IMR-90 (cell line): ENCODE measurements at regions not wholly inside any gene's neighbourhood (a gene's known extent, or its start where the extent isn't known, plus 50 kb on each side); places are given as distances from the start of the nearest gene placed in this dataset.

Source experiments
- ATAC-seq: fragments of 200-7000 bp; cut with Tn5 transposase; 2 replicates; pipeline ENCODE4 v1.9.1; 2020; ENCODE audit warnings: low read depth, mild to moderate bottlenecking, moderate library complexity
- BruUV-seq: library from RNA; stranded (reverse); fragments of 400-500 nt; replicated peaks from 2 replicates; lab custom pipeline; 2021; lab: Mats Ljungman, UMichigan
- CTCF ChIA-PET: fragments of 300-600 bp; formaldehyde crosslinking; extraction: SDS; loops from one replicate; lab custom pipeline; 2021; ENCODE audit warnings: antibody characterized with exemption; lab: Yijun Ruan, JAX
- POLR2A ChIA-PET: fragments of 300-600 bp; sonication (Branson Sonifier 250); formaldehyde crosslinking; loops from one replicate; lab custom pipeline; 2022; ENCODE audit warnings: antibody characterized with exemption; ENCODE audit not compliant: unreplicated experiment; lab: Charles Lee
- DNase-seq: peaks from one replicate; pipeline ENCODE4 v3.0.0; 2013
- H2AFZ ChIP-seq: replicated peaks from 2 replicates; pipeline ENCODE3; 2013; ENCODE audit warnings: low read length, mild to moderate bottlenecking; ENCODE audit not compliant: poor library complexity
- H2AK5ac ChIP-seq: 2 replicates; pipeline ENCODE4 v1.6.1; 2013; ENCODE audit warnings: low read depth, low read length, inconsistent platforms
- H2AK9ac ChIP-seq: replicated peaks from 2 replicates; pipeline ENCODE3; 2013; ENCODE audit warnings: mild to moderate bottlenecking, low read depth, low read length, moderate library complexity; ENCODE audit not compliant: poor library complexity
- H2BK120ac ChIP-seq: 2 replicates; pipeline ENCODE4 v1.6.1; 2013; ENCODE audit warnings: low read depth, low read length, inconsistent platforms
- H2BK15ac ChIP-seq: 3 replicates; pipeline ENCODE4 v1.6.1; 2013; ENCODE audit warnings: low read depth, low read length, inconsistent platforms
- H2BK20ac ChIP-seq: 2 replicates; pipeline ENCODE4 v1.6.1; 2013; ENCODE audit warnings: low read depth, mild to moderate bottlenecking, inconsistent platforms, low read length, moderate library complexity
- H2BK5ac ChIP-seq: 2 replicates; pipeline ENCODE4 v1.6.1; 2013; ENCODE audit warnings: mild to moderate bottlenecking, low read depth, low read length, inconsistent platforms; ENCODE audit not compliant: poor library complexity, severe bottlenecking
- H3K14ac ChIP-seq: replicated peaks from 2 replicates; pipeline ENCODE4 v1.6.1; 2013; ENCODE audit warnings: low read depth, low read length, inconsistent platforms
- H3K18ac ChIP-seq: 2 replicates; pipeline ENCODE4 v1.6.1; 2013; ENCODE audit warnings: low read depth, low read length, control low read depth
- H3K23ac ChIP-seq: 2 replicates; pipeline ENCODE4 v1.6.1; 2013; ENCODE audit warnings: low read depth, low read length, inconsistent platforms
- H3K27ac ChIP-seq: 2 replicates; pipeline ENCODE4 v1.5.1; 2013; ENCODE audit warnings: mild to moderate bottlenecking, control low read depth, low read length; ENCODE audit not compliant: insufficient read depth
- H3K27me3 ChIP-seq: 2 replicates; pipeline ENCODE4 v1.6.1; 2013; ENCODE audit warnings: low read length; ENCODE audit not compliant: control insufficient read depth, insufficient read depth
- H3K36me3 ChIP-seq: 2 replicates; pipeline ENCODE4 v1.6.1; 2013; ENCODE audit warnings: low read length, mixed read lengths; ENCODE audit not compliant: control insufficient read depth, insufficient read depth
- H3K4ac ChIP-seq: 2 replicates; pipeline ENCODE4 v1.6.1; 2013; ENCODE audit warnings: low read depth, low read length, inconsistent platforms
- H3K4me1 ChIP-seq: 2 replicates; pipeline ENCODE4 v1.6.1; 2013; ENCODE audit warnings: low read length, mixed read lengths; ENCODE audit not compliant: control insufficient read depth, insufficient read depth
- H3K4me2 ChIP-seq: 2 replicates; pipeline ENCODE4 v1.6.1; 2013; ENCODE audit warnings: low read depth, mild to moderate bottlenecking, control low read depth, low read length, moderate library complexity
- H3K4me3 ChIP-seq: 2 replicates; pipeline ENCODE4 v1.5.1; 2013; ENCODE audit warnings: low read depth, mild to moderate bottlenecking, control low read depth, low read length, moderate library complexity; ENCODE audit not compliant: insufficient read depth
- H3K56ac ChIP-seq: 2 replicates; pipeline ENCODE4 v1.6.1; 2013; ENCODE audit warnings: low read length, inconsistent platforms; ENCODE audit not compliant: insufficient read depth; ENCODE audit errors: extremely low read depth
- H3K79me1 ChIP-seq, 2 experiments: 2 replicates each; pipeline ENCODE4 v1.6.1; 2013; ENCODE audit warnings: low read length in 2 of 2, inconsistent platforms in 1 of 2, low read depth in 1 of 2
- H3K9ac ChIP-seq: 2 replicates; pipeline ENCODE4 v1.6.1; 2013; ENCODE audit warnings: low read depth, low read length, control low read depth
- H3K9me1 ChIP-seq: 2 replicates; pipeline ENCODE4 v1.6.1; 2013; ENCODE audit warnings: low read length, inconsistent platforms; ENCODE audit not compliant: insufficient read depth
- H3K9me3 ChIP-seq: 2 replicates; pipeline ENCODE4 v1.6.1; 2013; ENCODE audit warnings: low read length; ENCODE audit not compliant: control insufficient read depth, insufficient read depth
- H4K20me1 ChIP-seq: 2 replicates; pipeline ENCODE4 v1.6.1; 2013; ENCODE audit warnings: low read length, inconsistent platforms; ENCODE audit not compliant: insufficient read depth
- H4K5ac ChIP-seq: 2 replicates; pipeline ENCODE4 v1.6.1; 2013; ENCODE audit warnings: mild to moderate bottlenecking, low read depth, low read length, control low read depth
- H4K8ac ChIP-seq, 2 experiments: 2 replicates each; pipeline ENCODE4 v1.6.1; 2013; ENCODE audit warnings: low read depth in 2 of 2, low read length in 2 of 2, control low read depth in 1 of 2, inconsistent platforms in 1 of 2
- H4K91ac ChIP-seq: 2 replicates; pipeline ENCODE4 v1.6.1; 2013; ENCODE audit warnings: low read depth, low read length, inconsistent platforms; ENCODE audit not compliant: insufficient read depth
- BHLHE40 ChIP-seq: fragments of 150-350 bp; IDR thresholded peaks from 2 replicates; pipeline ENCODE4 v1.6.1; 2016; ENCODE audit warnings: mild to moderate bottlenecking, low read depth, low read length
- CTCF ChIP-seq: conservative IDR thresholded peaks from 2 replicates; pipeline ENCODE4 v1.5.1; 2012; ENCODE audit warnings: mild to moderate bottlenecking, low read depth, low read length, improper control_type of control experiment
- FOS ChIP-seq: fragments of 150-350 bp; IDR thresholded peaks from 2 replicates; pipeline ENCODE4 v1.6.1; 2016; ENCODE audit warnings: low read depth, low read length
- MAFK ChIP-seq: IDR thresholded peaks from 2 replicates; pipeline ENCODE4 v1.6.1; 2012; ENCODE audit warnings: low read depth, low read length, improper control_type of control experiment
- MAZ ChIP-seq: IDR thresholded peaks from 2 replicates; pipeline ENCODE4 v1.6.1; 2012; ENCODE audit warnings: low read depth, mild to moderate bottlenecking, low read length, improper control_type of control experiment, moderate library complexity, borderline replicate concordance
- MXI1 ChIP-seq: IDR thresholded peaks from 2 replicates; pipeline ENCODE4 v1.6.1; 2012; ENCODE audit warnings: low read depth, mild to moderate bottlenecking, low read length, moderate library complexity, borderline replicate concordance
- NFE2L2 ChIP-seq: fragments of 150-350 bp; IDR thresholded peaks from 2 replicates; pipeline ENCODE4 v1.6.1; 2016; ENCODE audit warnings: low read depth, mild to moderate bottlenecking, low read length
- POLR2A ChIP-seq: IDR thresholded peaks from 2 replicates; pipeline ENCODE4 v1.6.1; 2012; ENCODE audit warnings: mild to moderate bottlenecking, low read depth, low read length
- RAD21 ChIP-seq: IDR thresholded peaks from 2 replicates; pipeline ENCODE4 v1.6.1; 2012; ENCODE audit warnings: low read length, improper control_type of control experiment
- RCOR1 ChIP-seq: IDR thresholded peaks from 2 replicates; pipeline ENCODE4 v1.6.1; 2012; ENCODE audit warnings: mild to moderate bottlenecking, low read length, improper control_type of control experiment; ENCODE audit not compliant: insufficient replicate concordance
- RFX5 ChIP-seq: IDR thresholded peaks from 2 replicates; pipeline ENCODE4 v1.8.0; 2012; ENCODE audit warnings: low read depth, mild to moderate bottlenecking, low read length, moderate library complexity
- SMC3 ChIP-seq: fragments of 150-350 bp; IDR thresholded peaks from 2 replicates; pipeline ENCODE4 v1.6.1; 2016; ENCODE audit warnings: low read depth, mild to moderate bottlenecking, antibody characterized with exemption, low read length, moderate library complexity
- USF2 ChIP-seq: fragments of 150-350 bp; IDR thresholded peaks from 2 replicates; pipeline ENCODE4 v1.6.1; 2017; ENCODE audit warnings: mild to moderate bottlenecking, antibody characterized with exemption, low read length, low read depth
- WGBS, 2 experiments: methylation state at CpG; one replicate each; pipeline versions ENCODE4 v1.1.5 to v1.1.7; 2013; ENCODE audit warnings: missing lambda C conversion rate in 2 of 2; ENCODE audit not compliant: insufficient read length in 1 of 2; ENCODE audit errors: extremely low coverage in 2 of 2; 5-methylcytosine and 5-hydroxymethylcytosine counted together
- dilution Hi-C: fragments of 300-500 bp; cut with HindIII; formaldehyde crosslinking; loops from one replicate; pipeline ENCODE4 v1.14.3; 2018; ENCODE audit warnings: low sequenced_read_pairs; ENCODE audit not compliant: unreplicated experiment
- in situ Hi-C: fragments of 300-500 bp; cut with MboI; formaldehyde crosslinking; loops from 3 replicates; pipeline ENCODE4 v1.14.3; 2019; ENCODE audit warnings: low sequenced_read_pairs, inconsistent platforms, mixed read lengths
- intact Hi-C: fragments of 100-400 bp; cut with micrococcal nuclease; formaldehyde crosslinking; loops from 2 replicates; pipeline ENCODE4 v1.10.0; 2022

GRCh38 chr2:12856934-12857601 is 140.3 kb downstream of the TRIB2 start:
- Histone ChIP-seq H3K9ac (no peak overlapping the region), H3K9me1 (peaks cover 16% of the 10 kb centered on the region), H3K4ac (peak overlapping the region; percentile 88), H3K14ac (peak overlapping the region; percentile 80), H3K18ac (peak overlapping the region; percentile 96), H3K56ac (peak overlapping the region; percentile 85), H3K27ac (peak overlapping the region; percentile 92), H2AK9ac (no peak overlapping the region), H3K9me3 (no peaks in the 10 kb centered on the region), H2AFZ (no peak overlapping the region), H2BK15ac (peak overlapping the region; percentile 99), H3K4me3 (no peak overlapping the region), H4K8ac (peak overlapping the region; percentile 87 to 93), H3K23ac (peak overlapping the region; percentile 81; the same call in 1 of the 2 replicates), H4K91ac (peak overlapping the region; percentile 98), H2BK5ac (peak overlapping the region; percentile 99), H2BK20ac (peak overlapping the region; percentile 97), H3K4me2 (peak overlapping the region; percentile 76; the same call in 1 of the 2 replicates), H3K4me1 (peaks cover 16% of the 10 kb centered on the region), H3K79me1 (no peaks in the 10 kb centered on the region), H3K27me3 (no peaks in the 10 kb centered on the region), H2AK5ac (peak overlapping the region; percentile 84), H2BK120ac (peak overlapping the region; percentile 98), H3K36me3 (no peaks in the 10 kb centered on the region), H4K5ac (peak overlapping the region; percentile 86), H4K20me1 (no peaks in the 10 kb centered on the region)
- dilution Hi-C loops (no loop called here), in situ Hi-C loops (no loop called here), intact Hi-C loops (loop anchor here (1.0 kb wide), 1 partner anchor 11 kb away; no protein-coding TSS in a partner anchor)
- TF ChIP-seq MAZ: no peak
- no peak for TF ChIP-seq RAD21
- no peak for TF ChIP-seq USF2
- no peak for TF ChIP-seq MAFK
- no peak for TF ChIP-seq POLR2A
- TF ChIP-seq BHLHE40: no peak; the same call in 1 of the 2 replicates
- TF ChIP-seq NFE2L2: no peak
- no peak for TF ChIP-seq MXI1
- TF ChIP-seq RCOR1: no peak
- TF ChIP-seq FOS: no peak
- TF ChIP-seq RFX5: no peak
- TF ChIP-seq SMC3: no peak
- no peak for TF ChIP-seq CTCF
- no CpG with 5 or more reads among the region's 3 CpGs for WGBS, 2 experiments
- ATAC-seq (peak; percentile 71), DNase-seq (peak; percentile 75)
- CTCF ChIA-PET: interaction anchor here (0.9 to 1.0 kb wide), 3 partner anchors 32 to 1027 kb away, joined by 3 read pairs; no protein-coding TSS in a partner anchor
- POLR2A ChIA-PET: interaction anchor here (0.6 to 1.4 kb wide), 2 partner anchors 11 to 136 kb away, joined by 3 to 5 read pairs; no protein-coding TSS in a partner anchor
- no TSS peak for BruUV-seq
